Keratinocyte (primary cell): ENCODE measurements at regions not wholly inside any gene's neighbourhood (a gene's known extent, or its start where the extent isn't known, plus 50 kb on each side); places are given as distances from the start of the nearest gene placed in this dataset.

Experiments used
- DNase-seq: peaks from one replicate; pipeline ENCODE4 v3.0.0-alpha.2; 2011; ENCODE audit warnings: low read depth, missing footprints, low spot score
- FAIRE-seq: peaks from 2 replicates; lab custom pipeline; 2011; peaks lifted over from hg19 to GRCh38; lab: Jason Lieb, UNC
- H2AFZ ChIP-seq: 2 replicates; pipeline ENCODE4 v1.6.0; 2012; ENCODE audit warnings: low read length, control low read depth, inconsistent platforms; ENCODE audit not compliant: control insufficient read depth
- H3K27ac ChIP-seq: 2 replicates; pipeline ENCODE4 v1.5.1; 2011; ENCODE audit warnings: low read length; ENCODE audit not compliant: control insufficient read depth, insufficient read depth
- H3K27me3 ChIP-seq: 3 replicates; pipeline ENCODE4 v1.6.0; 2011; ENCODE audit warnings: low read length; ENCODE audit not compliant: control insufficient read depth, insufficient read depth; ENCODE audit errors: extremely low read depth
- H3K36me3 ChIP-seq, 2 experiments: 2 replicates in 1 of 2; 3 replicates in 1 of 2; pipeline ENCODE4 v1.5.1; 2011; ENCODE audit warnings: low read length in 2 of 2, mild to moderate bottlenecking in 1 of 2; ENCODE audit not compliant: control insufficient read depth in 2 of 2, insufficient read depth in 2 of 2; ENCODE audit errors: extremely low read depth in 1 of 2
- H3K4me1 ChIP-seq: 3 replicates; pipeline ENCODE4 v1.5.1; 2011; ENCODE audit warnings: low read length; ENCODE audit not compliant: control insufficient read depth, insufficient read depth; ENCODE audit errors: extremely low read depth
- H3K4me2 ChIP-seq: 3 replicates; pipeline ENCODE4 v1.6.0; 2011; ENCODE audit warnings: low read depth, low read length; ENCODE audit not compliant: control insufficient read depth, insufficient read depth; ENCODE audit errors: extremely low read depth
- H3K4me3 ChIP-seq, 3 experiments: fragments of 200-600 bp in 1 of 3; sonication (generic) in 1 of 3; 2 replicates in 2 of 3; 3 replicates in 1 of 3; pipeline ENCODE4 v1.5.1; 2011 to 2016; ENCODE audit warnings: low read length in 3 of 3, mild to moderate bottlenecking in 3 of 3, control low read depth in 2 of 3, inconsistent platforms in 1 of 3, low read depth in 1 of 3, mixed read lengths in 1 of 3, mixed run types in 1 of 3, moderate library complexity in 1 of 3; ENCODE audit not compliant: control insufficient read depth in 2 of 3, insufficient read depth in 2 of 3; ENCODE audit errors: extremely low read depth in 1 of 3
- H3K79me2 ChIP-seq: 2 replicates; pipeline ENCODE4 v1.6.0; 2012; ENCODE audit warnings: low read length; ENCODE audit not compliant: control insufficient read depth, insufficient read depth
- H3K9ac ChIP-seq: 3 replicates; pipeline ENCODE4 v1.6.0; 2011; ENCODE audit warnings: low read length; ENCODE audit not compliant: control insufficient read depth, insufficient read depth; ENCODE audit errors: extremely low read depth
- H3K9me1 ChIP-seq: 3 replicates; pipeline ENCODE4 v1.6.0; 2011; ENCODE audit warnings: low read length; ENCODE audit not compliant: control insufficient read depth, insufficient read depth; ENCODE audit errors: extremely low read depth
- H3K9me3 ChIP-seq: 2 replicates; pipeline ENCODE4 v1.5.1; 2012; ENCODE audit warnings: low read depth, low read length; ENCODE audit not compliant: control insufficient read depth
- H4K20me1 ChIP-seq: 3 replicates; pipeline ENCODE4 v1.6.0; 2011; ENCODE audit warnings: low read length; ENCODE audit not compliant: control insufficient read depth, insufficient read depth; ENCODE audit errors: extremely low read depth
- EZH2 ChIP-seq: IDR thresholded peaks from one replicate; pipeline ENCODE4 v1.6.1; 2012; ENCODE audit warnings: inconsistent platforms, mild to moderate bottlenecking, low read length, moderate library complexity
- dilution Hi-C: fragments of 300-500 bp; cut with MboI; formaldehyde crosslinking; loops from one replicate; pipeline ENCODE4 v1.7.0; 2020; ENCODE audit warnings: low sequenced_read_pairs; ENCODE audit not compliant: extremely low pct_ligation_motif_present
- TF ChIP-seq, protein P1 (sequence below), 3 experiments: IDR thresholded peaks in 1 of 3; conservative IDR thresholded peaks in 1 of 3; optimal IDR thresholded peaks in 1 of 3; 2 replicates in 2 of 3; 3 replicates in 1 of 3; pipeline versions ENCODE3 to v1.5.1; 2011; ENCODE audit warnings: low read length in 3 of 3, mild to moderate bottlenecking in 3 of 3, moderate library complexity in 2 of 3, control low read depth in 1 of 3, inconsistent platforms in 1 of 3; ENCODE audit not compliant: insufficient read depth in 2 of 3; ENCODE audit errors: extremely low read depth in 1 of 3

DNA sequence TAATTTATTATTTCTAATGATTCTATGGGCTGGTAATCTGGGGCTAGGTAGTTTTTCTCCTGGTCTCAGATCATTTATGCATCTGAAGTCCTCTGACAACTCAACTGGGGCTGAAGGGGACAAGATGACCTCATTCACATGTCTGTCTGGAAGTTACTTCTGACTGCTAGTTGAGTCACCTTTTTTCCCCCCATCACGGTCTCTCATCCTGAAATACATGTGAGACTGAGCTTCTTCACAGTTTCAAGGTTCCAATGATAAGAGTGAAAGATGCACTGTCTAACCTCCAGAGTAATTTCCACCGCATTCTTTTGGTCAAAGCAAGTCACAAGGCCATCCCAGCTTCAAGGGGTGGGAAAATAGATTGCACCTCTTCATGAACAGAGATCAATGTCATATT, 356.7 kb upstream of the RPS6KA3 start:
- no peak overlapping the region for H3K27ac ChIP-seq

DNA sequence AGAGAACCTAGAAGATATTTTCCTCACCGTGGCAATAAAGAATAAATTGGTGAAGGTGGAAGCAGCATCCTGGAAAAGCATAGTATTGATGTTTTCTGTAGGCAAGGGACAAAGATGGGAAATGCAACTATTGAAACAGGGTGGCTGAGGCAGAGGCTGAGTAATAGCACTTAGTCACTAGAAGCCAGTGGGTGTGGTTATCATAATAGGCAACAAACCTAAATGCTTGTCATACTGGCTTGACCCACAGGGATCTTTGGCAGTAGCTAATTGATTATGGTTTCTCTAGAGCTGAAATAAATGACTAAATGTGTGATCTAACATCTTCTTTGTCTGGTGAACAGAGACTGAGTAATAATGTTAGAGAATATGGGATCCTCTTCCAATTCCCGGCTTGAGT, 353.6 kb upstream of the RPS6KA3 start:
- Histone ChIP-seq H3K9me3 (no peaks in the 10 kb centered on the region), H3K36me3 (no peaks in the 10 kb centered on the region), H3K4me3 (no peak overlapping the region), H3K4me2 (no peak overlapping the region), H3K9ac (no peak overlapping the region), H3K27me3 (no peaks in the 10 kb centered on the region), H3K4me1 (peaks cover 3% of the 10 kb centered on the region), H3K27ac (no peak overlapping the region), H4K20me1 (no peaks in the 10 kb centered on the region), H3K79me2 (no peaks in the 10 kb centered on the region), H2AFZ (no peak overlapping the region), H3K9me1 (no peaks in the 10 kb centered on the region)
- no peak for TF ChIP-seq EZH2
- TF ChIP-seq, protein P1, sequence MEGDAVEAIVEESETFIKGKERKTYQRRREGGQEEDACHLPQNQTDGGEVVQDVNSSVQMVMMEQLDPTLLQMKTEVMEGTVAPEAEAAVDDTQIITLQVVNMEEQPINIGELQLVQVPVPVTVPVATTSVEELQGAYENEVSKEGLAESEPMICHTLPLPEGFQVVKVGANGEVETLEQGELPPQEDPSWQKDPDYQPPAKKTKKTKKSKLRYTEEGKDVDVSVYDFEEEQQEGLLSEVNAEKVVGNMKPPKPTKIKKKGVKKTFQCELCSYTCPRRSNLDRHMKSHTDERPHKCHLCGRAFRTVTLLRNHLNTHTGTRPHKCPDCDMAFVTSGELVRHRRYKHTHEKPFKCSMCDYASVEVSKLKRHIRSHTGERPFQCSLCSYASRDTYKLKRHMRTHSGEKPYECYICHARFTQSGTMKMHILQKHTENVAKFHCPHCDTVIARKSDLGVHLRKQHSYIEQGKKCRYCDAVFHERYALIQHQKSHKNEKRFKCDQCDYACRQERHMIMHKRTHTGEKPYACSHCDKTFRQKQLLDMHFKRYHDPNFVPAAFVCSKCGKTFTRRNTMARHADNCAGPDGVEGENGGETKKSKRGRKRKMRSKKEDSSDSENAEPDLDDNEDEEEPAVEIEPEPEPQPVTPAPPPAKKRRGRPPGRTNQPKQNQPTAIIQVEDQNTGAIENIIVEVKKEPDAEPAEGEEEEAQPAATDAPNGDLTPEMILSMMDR (optimal IDR thresholded peaks at IDR 0.05 in 1 of 3, IDR thresholded peaks at IDR 0.05 in 1 of 3, conservative IDR thresholded peaks at IDR 0.05 in 1 of 3; ENCODE audit: extremely low read depth in 1 of 3, insufficient read depth in 2 of 3, low read length in 3 of 3), result no peak
- no peak for DNase-seq
- dilution Hi-C loops, result no loop called here
- no peak for FAIRE-seq

More for the DNA sequence above, 356.7 kb upstream of the RPS6KA3 start:
- Histone ChIP-seq H2AFZ (no peak overlapping the region), H3K9me3 (no peaks in the 10 kb centered on the region), H3K4me2 (no peak overlapping the region), H3K9ac (no peak overlapping the region), H3K4me3 (no peak overlapping the region), H3K27me3 (no peaks in the 10 kb centered on the region), H3K9me1 (no peaks in the 10 kb centered on the region), H3K36me3 (no peaks in the 10 kb centered on the region), H4K20me1 (no peaks in the 10 kb centered on the region), H3K4me1 (peaks cover 3% of the 10 kb centered on the region), H3K79me2 (no peaks in the 10 kb centered on the region)
- dilution Hi-C loops, result no loop called here
- TF ChIP-seq EZH2, result no peak
- TF ChIP-seq, protein P1 (optimal IDR thresholded peaks at IDR 0.05 in 1 of 3, IDR thresholded peaks at IDR 0.05 in 1 of 3, conservative IDR thresholded peaks at IDR 0.05 in 1 of 3; ENCODE audit: extremely low read depth in 1 of 3, insufficient read depth in 2 of 3, low read length in 3 of 3), result no peak
- FAIRE-seq, result no peak
- no peak for DNase-seq
